ENCODE measurements at regions not wholly inside any gene's neighbourhood (a gene's known extent, or its start where the extent isn't known, plus 50 kb on each side); places are given as distances from the start of the nearest gene placed in this dataset.
A peak's percentile ranks its signal among the peaks of the same experiment; 100 is the strongest.

DNA sequence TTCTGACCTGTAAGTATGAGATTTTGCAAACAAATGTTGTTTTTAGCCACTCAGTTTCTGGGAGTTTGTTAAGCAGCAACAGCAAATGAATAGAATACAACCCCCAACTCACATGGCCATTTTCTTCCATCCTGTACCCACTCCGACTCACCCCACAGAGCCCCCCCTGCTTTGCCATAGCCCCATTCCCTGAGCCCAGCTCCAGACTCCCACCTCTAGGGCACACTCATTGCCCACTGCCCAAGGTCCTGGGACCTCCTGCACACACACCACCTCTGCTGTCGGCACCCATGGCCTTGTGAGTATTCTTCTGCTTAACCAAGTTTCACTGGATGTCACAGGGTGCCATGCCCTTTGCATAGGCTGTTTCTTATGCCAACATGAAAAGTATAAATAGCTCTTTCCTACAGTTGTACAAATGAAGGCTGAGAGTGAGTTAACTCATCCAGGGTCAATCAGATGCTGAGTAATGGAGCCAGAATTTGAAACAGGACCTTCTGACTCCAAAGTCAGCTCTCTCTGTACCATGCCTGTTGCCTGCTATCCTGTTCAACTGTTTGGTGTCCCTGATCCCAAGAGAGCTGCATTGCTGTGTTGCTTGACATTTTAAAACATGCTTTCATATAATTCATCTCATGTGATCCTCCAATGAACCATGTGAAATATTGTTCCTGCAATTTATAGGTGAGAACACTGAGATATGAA is 367.8 kb upstream of the ZMIZ1 start:
- no peak for DNase-seq

DNA sequence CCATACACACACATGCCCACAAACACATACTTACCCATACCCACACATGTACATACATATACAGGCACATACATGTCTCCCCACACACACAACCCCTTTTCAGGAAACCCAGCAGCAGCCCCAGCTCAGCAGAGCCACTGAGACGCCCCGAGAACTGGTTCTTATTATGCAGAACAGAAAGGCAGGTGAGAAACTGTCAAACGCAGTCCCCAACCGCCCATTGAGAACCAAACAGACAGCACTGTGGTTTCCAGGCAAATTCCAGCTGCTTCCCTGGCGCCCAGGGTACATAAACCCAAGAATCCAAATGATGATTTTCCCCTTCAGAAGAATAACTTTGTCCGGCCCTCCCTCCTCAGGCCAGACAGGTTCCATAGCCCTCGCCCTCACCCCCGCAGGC is 366.6 kb upstream of the ZMIZ1 start:
- no peak for DNase-seq

DNA sequence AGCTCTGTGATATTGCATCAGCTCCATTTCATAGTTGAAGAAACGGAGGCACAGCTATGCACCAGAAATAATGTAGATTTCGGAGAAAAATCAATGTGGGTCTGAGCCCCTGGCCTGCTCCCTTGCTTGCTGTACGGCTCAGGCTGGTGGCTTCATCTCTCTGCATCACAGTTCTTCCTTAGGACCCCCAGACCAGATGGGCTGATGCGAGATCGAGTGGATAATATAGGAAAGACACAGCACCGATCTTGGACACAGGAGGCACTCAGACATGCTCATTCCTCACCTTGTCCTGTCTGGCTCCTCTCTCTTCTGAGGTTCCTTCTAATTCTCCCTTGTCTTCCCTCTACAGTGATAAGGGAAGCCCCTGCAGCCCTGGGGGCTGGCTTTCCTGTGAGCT is 365.9 kb upstream of the ZMIZ1 start:
- no peak for DNase-seq

DNA sequence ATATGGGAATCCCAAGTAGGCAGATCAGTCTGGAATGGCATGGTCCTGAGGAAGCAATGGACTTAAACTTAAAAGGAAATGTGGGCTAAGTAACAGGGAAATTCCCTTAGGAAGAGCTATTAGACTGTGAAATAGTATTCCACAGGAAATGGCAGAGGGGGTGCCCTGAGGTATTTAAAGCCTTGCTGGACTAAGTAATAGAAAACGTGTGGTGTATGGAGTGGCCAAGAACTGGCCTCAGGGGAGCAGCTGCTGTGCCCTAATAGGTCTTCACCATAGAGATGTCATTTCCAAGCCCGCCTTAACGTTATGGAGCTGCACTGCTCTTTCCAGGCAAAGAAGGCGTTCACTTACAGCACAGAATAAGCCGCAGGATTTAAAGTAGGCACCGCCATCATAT is 365.2 kb upstream of the ZMIZ1 start:
- DNase-seq = peak; percentile 74

DNA sequence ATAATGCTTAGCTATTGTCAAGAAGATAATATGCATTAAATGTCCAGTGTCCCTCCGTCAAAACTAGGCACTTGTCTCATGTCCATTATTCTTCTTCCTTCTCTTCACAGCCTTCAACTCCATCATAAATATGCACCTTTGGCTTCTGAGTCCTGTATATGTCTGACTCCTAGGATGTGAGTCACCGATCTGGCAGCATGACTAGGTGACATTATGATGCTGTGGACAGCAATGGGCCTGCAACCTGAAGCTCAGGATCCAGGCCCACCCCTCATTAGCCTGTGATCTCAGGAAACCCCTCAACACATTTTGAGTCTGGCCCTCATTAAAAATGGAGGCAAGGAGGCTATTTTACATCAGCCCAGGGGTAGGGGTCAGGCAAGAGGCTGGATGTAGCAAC is 362.5 kb upstream of the ZMIZ1 start:
- DNase-seq = no peak

DNA sequence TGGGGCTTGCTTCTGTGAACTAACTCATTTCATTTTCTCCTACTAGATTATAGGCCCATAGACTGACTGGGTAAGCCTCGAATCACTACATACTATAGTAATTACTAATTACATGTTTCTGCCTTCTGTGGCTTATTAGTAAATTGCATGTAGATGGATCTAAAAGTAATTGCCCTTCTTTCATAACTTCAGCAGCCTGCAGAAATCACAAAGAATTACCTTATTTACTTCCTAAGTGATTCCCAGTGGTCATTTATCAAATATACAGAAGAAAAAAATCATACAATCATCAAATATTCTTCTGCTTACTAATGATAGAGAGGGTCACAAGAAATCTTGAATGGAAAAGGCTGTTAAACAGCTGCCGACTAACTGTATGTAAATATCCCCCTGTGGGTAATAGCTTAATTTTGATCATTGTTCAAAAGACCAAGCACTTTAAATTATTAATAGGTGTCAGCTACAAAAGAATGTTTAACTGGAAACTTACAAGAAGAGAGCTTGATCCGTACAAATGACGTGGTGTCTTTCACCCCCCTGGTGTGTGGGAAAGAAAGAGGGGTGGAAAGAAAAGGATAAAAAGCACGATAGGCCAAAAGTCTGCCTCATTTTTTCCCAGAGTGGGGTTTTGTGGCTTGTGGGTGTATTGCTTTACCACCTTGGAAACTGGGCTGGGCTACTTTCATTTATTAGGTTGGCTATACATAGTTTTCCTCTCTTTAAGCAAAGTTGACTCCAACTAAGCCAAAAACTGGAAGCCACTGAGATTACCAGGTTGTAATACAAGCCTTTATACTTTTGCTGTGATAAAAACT is 361.8 kb upstream of the ZMIZ1 start:
- DNase-seq = no peak

DNA sequence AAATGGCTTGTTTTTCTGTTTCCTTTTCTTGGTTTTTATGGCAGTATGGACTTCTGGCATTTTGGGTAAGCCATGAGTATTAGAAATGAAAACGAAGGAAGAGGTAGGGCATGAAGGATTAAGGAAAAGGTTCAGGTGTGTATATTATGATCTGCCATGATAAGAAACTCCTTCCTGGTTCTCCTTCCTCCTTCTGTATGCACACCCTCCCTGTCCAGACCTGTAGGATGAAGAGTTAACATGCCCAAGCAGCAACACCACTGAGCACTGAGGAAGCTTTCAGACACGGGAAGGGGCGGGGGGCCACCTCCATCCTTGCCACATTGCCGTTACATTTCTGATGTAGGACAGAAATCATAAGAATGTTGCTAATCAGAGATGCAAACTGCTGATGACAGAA is 361.0 kb upstream of the ZMIZ1 start:
- DNase-seq = no peak

DNA sequence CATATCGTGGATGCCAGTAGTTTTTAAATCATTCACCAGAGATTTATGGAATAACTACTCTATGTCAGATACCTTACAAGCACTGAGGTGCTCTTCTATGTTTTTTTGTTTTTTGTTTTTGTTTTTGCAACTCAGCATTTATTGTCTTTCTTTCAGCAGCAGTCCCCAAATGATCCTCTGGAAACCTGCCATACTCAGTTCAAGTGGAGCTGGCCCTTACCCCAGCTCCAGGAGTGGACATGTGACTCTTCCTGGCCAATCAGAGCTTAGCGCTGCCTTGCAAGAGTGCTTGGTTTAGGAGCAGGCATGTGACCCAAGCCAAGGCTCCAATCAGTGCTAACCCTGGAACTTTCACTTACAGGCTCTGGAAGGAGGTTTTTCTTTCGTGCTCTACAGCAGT is 356.6 kb upstream of the ZMIZ1 start:
- DNase-seq = no peak

DNA sequence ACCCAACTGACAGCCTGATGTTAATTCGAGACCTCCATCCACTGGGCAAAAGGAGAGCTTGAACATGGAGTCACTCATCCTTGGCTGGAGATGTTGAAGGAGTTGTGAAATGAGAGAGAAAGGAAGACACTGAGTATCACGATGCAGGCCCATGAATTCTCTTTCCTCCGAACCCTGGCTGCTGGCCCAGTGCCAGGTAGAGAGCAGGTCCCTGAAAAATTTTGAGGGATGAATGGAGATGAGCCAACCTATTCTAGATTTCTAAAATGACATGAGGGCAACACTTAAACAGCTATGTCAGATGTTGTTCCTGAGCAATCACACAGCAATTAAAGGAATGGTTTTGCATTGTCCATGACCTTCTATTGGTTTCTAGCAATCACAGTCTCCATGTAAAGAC is 355.1 kb upstream of the ZMIZ1 start:
- no peak for DNase-seq

DNA sequence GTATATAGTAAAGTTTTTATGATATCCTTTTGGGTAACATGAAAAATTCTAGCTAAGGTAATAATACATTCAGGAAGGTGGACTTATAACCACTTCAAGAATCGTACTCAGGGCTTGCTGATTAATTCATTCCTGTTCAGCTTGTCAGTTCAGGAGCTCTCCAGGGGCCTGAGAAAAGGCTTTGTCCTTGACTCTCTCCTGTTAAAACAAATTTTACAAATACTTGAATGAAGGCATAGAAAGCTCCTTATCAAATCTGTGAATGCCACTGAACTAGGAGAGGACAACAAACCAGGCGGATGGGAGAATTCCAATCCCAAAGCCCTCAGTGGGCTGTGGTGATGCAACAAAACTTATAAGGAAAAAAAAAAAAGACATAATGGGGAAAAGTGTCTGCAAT is 354.5 kb upstream of the ZMIZ1 start:
- DNase-seq = no peak

DNA sequence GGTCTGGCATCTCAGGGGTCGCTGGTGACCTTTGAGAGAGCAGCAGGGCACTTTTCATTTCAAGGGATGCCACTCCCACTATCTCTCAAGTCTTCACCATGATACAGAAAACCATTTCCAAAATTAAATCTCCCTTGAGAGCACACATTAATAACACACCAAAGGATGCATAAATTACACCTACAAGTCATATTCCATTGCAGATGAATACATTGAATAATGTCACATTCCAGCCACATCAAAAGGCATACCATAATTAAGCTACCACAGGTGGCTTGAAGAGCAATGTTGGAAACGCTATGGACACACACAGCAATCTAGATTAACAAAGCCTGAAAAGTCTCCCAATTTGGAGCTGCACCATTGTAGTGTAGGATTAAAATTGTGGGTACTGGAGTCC is 353.3 kb upstream of the ZMIZ1 start:
- DNase-seq = peak; percentile 53

DNA sequence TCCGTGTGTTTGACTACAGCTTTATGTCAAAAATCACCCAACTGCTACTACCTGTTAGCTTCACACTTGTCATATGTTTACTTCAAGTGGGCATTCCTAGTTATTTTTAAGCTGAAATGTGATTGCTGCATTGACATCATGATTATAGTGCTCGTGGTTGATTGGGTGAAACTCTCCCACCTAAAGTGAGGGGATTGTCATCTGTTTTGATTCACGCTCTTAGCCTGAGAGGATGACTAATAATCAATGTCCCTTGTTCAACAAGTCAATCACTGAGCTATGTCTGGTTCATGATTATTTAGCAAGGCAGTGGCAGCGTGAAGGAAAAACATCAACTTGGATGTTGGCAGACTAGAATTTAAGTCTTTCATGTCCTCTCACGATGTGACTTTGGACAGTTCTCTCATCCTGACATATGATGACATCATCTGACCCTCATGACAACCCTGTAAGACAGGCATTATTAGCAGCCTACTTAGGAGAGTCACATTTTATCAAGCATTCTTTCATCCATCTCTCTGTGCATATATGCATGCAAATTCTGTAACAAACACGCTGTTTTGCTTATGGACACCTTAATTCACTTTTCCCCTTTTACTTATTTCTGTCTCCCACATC is 352.6 kb upstream of the ZMIZ1 start:
- DNase-seq = peak; percentile 24

DNA sequence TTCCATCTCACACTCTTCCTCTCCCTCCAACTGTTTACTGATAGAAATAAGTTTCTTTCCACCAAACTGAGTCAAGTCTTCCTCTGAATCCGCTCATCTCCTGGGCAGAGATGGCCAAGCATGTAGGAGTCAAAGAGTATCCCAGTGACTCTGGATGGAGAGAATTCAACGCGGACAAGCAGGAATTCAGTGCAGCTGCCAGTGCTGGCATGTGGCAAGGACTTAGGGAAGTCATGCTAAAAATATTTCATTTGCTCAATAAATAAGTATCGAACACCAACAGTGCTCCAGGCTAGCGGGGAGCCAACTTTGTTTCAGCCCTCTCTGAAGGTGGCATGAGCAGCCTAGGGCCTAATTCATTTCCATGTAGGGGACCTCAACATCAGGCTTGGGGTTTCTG is 351.6 kb upstream of the ZMIZ1 start:
- DNase-seq = no peak

DNA sequence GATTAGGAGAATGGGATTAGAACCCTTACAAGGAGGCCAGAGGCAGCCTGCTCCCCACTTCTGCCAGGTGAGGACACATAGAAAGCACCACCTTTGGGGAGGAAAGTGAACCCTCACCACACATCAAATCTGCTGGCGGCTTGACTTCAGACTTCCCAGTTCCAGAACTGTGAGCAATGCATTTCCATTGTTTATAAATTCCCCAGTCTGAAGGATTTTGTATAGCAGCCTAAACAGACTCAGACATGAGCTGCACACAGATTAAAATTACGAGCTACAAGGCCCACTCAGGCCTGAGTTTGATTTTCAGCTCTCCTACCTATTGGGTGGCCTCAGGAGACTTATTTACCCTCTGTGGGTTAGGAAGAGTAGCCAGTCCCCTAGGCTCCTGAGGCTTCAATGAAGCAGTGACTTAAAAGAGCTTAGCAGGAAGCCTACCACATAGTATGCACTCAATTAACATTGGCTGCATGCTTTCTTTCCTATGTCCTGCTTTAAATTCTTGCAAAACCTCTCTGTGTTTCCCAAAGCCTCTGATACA is 350.7 kb upstream of the ZMIZ1 start:
- peak; percentile 20 for DNase-seq

DNA sequence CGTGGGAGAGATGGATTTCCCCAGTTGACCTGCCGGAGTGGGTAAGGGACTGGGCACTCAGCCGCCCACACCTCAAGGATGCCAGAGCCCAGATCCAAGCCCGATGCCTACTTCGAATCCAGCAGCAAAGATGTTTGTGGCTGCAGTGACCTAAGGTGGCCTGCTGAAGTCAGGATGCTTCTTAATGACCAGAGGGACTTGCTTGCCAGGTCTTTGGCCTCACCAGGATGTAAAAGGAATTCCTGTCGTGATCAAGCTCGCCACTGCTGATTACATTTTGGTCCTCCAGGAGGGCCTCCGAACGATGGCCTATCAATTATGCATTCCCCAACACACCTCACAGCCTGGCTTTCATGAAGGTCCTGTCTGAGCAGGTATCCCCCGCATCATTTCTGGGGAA is 349.5 kb upstream of the ZMIZ1 start:
- DNase-seq = no peak

DNA sequence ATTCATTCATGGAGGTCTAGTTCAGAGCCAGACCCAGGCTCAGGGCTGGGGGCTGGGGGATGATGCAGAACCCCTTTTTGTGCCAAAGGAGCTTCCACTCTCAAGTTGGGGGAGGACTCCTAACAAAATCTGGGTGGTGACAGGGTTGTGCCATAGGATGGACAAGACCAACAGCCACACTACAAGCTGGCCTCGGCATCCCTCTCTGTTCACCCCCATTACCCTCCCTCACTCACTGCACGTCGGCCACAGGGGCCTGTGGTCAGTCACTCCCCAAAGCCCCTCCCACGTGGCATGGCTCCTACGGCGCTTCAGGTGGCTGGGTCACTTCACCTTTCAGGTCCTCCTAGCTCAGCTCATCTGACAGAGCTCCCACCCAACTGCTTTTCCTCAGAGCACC is 348.7 kb upstream of the ZMIZ1 start:
- DNase-seq = no peak

DNA sequence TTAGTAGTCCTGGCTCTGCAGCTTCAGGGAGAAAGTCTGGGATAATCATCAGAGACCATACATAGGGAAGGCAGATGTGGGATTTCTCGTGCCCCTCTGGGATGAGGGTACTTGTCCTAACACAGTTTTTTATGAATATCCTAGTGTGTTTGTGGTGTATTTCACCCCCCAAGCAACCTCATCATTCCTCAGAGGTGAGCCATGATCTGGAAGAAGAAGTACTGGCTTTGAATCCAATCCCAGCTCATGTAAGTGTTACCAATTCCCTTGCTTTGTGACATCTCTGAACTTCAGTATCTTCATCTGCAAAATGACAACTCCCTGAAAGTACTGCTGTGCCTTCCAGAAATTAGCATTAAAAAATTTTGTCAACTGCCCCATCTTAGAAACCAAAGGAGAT is 347.5 kb upstream of the ZMIZ1 start:
- no peak for DNase-seq

DNA sequence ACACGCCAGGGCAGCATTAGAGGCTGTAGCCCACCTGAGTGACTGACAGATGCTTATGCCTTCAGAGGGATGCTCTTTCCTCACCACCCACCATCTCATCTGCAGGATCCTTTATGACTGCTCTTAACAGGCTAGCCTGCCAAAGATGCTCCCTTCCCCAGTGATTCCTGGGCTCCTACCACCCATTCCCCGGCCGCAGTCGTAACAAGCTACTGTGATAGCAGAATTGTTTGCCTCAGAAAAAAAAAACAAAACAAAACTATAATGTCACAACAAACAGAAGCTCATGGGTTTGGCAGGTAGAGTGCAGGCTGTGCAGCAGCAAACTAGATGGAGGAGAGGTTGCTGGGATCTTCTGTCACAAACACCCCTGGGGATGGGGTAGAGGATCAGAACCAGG is 343.9 kb upstream of the ZMIZ1 start:
- DNase-seq = no peak

DNA sequence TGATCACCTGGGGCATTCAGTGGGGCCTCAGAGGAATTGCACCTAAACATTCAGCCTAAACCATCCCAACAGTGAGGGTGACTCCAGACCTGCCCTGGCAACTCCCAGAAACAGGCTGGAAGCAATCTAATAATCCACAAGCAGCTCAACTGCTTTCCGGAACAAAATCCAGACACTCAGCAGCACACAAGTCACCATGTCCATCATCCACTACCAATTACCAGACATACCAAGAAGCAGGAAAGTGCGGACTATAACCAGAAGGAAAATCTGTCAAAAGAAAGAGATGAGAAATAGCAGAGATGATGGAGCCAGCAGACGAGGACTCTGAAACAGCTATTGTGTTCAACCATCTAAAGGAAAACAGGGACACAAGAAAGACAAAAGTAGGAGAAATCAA is 342.6 kb upstream of the ZMIZ1 start:
- DNase-seq = no peak

DNA sequence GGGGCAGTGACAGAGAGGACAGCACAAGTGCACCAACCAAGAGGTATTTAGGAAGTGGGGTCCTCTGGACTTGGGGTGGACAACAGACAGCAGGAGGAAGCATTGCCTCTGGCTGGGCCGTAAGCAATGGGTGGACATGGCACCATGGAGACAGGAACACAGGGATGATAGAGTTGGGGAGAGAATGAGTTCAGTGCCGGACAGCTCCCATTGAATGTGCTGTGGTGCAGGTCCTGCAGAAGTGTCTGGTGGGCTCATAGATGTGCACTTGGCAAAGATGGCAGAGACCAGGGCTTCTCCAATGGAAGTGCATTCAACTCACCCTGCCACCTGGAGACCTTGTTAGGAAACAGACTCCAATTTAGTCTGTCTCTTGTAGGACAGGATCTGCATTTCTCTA is 341.5 kb upstream of the ZMIZ1 start:
- DNase-seq = no peak

DNA sequence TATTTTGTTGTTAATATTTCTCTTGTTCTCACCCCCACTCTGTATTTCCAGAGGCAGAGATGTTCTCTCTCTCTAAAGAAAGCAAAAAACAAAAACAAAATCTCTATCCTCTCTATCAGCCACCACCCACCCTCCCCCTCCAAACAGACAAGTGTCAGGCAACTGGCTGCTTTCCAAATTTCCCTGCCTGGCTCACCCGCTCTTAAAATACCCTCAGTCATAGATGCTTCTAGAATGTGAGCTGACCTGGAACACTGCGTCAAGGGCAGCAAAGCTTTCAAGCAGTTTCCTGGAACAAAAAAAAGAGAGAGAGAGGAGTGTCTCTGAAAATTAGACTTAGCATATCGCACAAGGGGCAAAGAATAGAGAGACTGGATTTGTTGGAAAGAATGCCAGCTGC is 341.0 kb upstream of the ZMIZ1 start:
- peak; percentile 30 for DNase-seq

DNA sequence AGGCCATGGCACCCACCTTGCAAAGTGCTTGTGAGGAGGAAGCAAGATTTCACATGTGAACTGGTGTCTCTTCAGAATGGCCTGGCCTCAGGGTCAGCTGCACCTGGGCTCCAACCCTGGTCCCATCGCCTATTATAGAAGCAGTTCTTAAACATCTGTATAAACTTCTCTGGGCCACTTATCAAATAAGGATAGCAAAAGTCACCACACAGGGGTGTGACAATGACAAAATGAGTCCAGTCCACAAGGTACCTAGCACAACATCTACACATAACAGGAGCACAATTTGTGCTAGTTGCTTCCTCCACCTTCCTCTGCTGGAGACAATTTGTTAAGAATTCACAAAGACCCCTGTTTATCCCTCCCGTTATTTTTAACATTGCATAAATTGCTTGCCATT is 340.6 kb upstream of the ZMIZ1 start:
- DNase-seq = no peak

DNA sequence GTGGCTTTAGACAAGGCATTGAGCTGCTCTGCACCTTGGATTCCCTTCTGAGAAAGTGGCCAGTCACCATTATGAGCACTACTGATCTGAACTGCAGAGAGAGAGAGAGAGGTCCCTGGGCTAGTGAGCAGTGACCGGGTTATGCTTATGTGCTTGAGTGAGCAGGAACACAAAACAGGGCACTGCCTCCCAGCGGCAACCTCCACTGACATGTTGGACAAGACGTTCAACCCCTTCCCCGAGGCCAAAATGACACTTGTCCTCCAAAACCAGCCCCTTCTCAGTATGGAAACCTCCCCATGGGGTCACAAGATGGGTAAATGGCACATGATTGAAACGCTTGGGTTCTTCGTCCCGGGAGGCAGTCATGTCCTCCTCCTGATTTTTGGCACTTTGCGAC is 339.4 kb upstream of the ZMIZ1 start:
- DNase-seq = peak; percentile 56

DNA sequence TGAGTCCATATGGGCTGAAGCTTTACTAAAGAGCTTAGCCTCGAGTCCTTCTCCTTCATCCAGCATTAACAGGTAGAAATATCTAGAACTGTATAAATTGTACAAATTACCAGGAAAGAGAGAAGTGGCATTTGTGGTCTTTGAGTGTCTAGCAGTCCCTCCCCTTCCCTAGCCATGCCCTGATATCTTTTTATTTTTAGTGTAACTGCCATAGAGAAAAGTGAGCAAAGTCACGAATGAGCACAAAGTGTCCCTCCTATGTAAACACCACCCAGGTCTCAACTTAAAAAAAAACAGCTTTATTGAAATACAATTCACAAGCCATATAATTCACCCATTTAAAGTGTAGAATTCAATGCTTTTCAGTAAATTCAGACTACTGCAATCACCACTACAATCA is 339.0 kb upstream of the ZMIZ1 start:
- no peak for DNase-seq

Data from eye (tissue), 1 donor.